ENCODE measurements at regions not wholly inside any gene's neighbourhood (a gene's known extent, or its start where the extent isn't known, plus 50 kb on each side); places are given as distances from the start of the nearest gene placed in this dataset.

GRCh38 chr15:58324533-58324932 is 107.3 kb upstream of the LIPC start:
- ATAC-seq (ENCODE audit: low FRiP score) (no peak), DNase-seq (ENCODE audit: low spot score) (no peak)
- TF ChIP-seq CTCF (IDR thresholded peaks at IDR 0.05): no peak

GRCh38 chr15:58327958-58328357 is 103.8 kb upstream of the LIPC start:
- no peak for DNase-seq (ENCODE audit: low spot score)
- ATAC-seq (ENCODE audit: low FRiP score): no peak
- TF ChIP-seq CTCF (IDR thresholded peaks at IDR 0.05): no peak

GRCh38 chr15:58329211-58329610 is 102.6 kb upstream of the LIPC start:
- DNase-seq (ENCODE audit: low spot score): no peak
- no peak for ATAC-seq (ENCODE audit: low FRiP score)
- TF ChIP-seq CTCF (IDR thresholded peaks at IDR 0.05): no peak

- ATAC-seq (ENCODE audit: low FRiP score): no peak
- no peak for DNase-seq (ENCODE audit: low spot score)
- no peak for TF ChIP-seq CTCF (IDR thresholded peaks at IDR 0.05)
These were observed 101.8 kb upstream of the LIPC start for GRCh38 chr15:58329781-58330671.

GRCh38 chr15:58330741-58331559 is 100.8 kb upstream of the LIPC start:
- DNase-seq (ENCODE audit: low spot score) (no peak), ATAC-seq (ENCODE audit: low FRiP score) (no peak)
- no peak for TF ChIP-seq CTCF (IDR thresholded peaks at IDR 0.05)

GRCh38 chr15:58331560-58331912 is 100.3 kb upstream of the LIPC start:
- DNase-seq (ENCODE audit: low spot score) (no peak), ATAC-seq (ENCODE audit: low FRiP score) (no peak)
- no peak for TF ChIP-seq CTCF (IDR thresholded peaks at IDR 0.05)
